ENCODE measurements at regions not wholly inside any gene's neighbourhood (a gene's known extent, or its start where the extent isn't known, plus 50 kb on each side); places are given as distances from the start of the nearest gene placed in this dataset.

DNA sequence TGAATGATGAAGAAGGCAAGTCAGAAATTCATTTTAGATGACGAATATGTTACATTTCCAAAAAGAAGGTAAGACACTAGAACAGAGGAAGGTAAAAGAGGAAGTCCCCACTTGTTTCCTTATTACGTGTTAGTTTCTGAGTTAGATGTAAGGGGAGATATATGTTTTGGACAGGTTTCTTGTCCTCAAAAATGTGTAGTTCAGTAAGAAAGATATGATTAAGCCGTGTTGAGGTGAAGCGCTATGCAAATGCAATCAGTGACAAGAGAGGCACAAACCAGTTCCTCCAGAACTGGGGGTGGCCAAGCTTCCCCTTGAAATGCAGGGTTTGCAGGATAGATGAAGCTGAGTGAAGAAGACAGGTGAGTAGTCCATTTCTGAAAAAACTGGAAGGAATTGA is 293.3 kb upstream of the RUNX1 start:
- TF ChIP-seq POLR2AphosphoS5 (IDR thresholded peaks at IDR 0.05; ENCODE audit: low read depth, low read length) (no peak), CTCF (IDR thresholded peaks at IDR 0.05) (no peak), REST (IDR thresholded peaks at IDR 0.05; ENCODE audit: insufficient read depth in 1 of 2, low read depth in 2 of 2, low read length in 1 of 2) (no peak)
